ENCODE measurements at regions not wholly inside any gene's neighbourhood (a gene's known extent, or its start where the extent isn't known, plus 50 kb on each side); places are given as distances from the start of the nearest gene placed in this dataset.

GRCh38 chr17:10936931-10937330, 99.0 kb upstream of the PIRT start:
- no peak for TF ChIP-seq ZBTB1 (tag by site-specific recombination; IDR thresholded peaks at IDR 0.05)
- TF ChIP-seq, protein P1, sequence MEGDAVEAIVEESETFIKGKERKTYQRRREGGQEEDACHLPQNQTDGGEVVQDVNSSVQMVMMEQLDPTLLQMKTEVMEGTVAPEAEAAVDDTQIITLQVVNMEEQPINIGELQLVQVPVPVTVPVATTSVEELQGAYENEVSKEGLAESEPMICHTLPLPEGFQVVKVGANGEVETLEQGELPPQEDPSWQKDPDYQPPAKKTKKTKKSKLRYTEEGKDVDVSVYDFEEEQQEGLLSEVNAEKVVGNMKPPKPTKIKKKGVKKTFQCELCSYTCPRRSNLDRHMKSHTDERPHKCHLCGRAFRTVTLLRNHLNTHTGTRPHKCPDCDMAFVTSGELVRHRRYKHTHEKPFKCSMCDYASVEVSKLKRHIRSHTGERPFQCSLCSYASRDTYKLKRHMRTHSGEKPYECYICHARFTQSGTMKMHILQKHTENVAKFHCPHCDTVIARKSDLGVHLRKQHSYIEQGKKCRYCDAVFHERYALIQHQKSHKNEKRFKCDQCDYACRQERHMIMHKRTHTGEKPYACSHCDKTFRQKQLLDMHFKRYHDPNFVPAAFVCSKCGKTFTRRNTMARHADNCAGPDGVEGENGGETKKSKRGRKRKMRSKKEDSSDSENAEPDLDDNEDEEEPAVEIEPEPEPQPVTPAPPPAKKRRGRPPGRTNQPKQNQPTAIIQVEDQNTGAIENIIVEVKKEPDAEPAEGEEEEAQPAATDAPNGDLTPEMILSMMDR (tag by site-specific recombination; IDR thresholded peaks at IDR 0.05): no peak
- TF ChIP-seq ZNF580 (tag by site-specific recombination; IDR thresholded peaks at IDR 0.05): no peak
- TF ChIP-seq YY1 (tag by site-specific recombination; IDR thresholded peaks at IDR 0.05): no peak
- TF ChIP-seq ZNF571 (tag by site-specific recombination; IDR thresholded peaks at IDR 0.05): no peak
- no peak for TF ChIP-seq ZNF558 (tag by site-specific recombination; IDR thresholded peaks at IDR 0.05)
